ENCODE measurements at regions not wholly inside any gene's neighbourhood (a gene's known extent, or its start where the extent isn't known, plus 50 kb on each side); places are given as distances from the start of the nearest gene placed in this dataset.

- ATAC-seq (no peak), DNase-seq (ENCODE audit: extremely low read depth in 1 of 4, low spot score in 3 of 4) (no peak), FAIRE-seq (no peak)
- Histone ChIP-seq H3K9me3 (replicated peaks; ENCODE audit: control insufficient read depth, insufficient read depth, low read depth, low read length) (no peaks in the 10 kb centered on the region), H3K27ac (ENCODE audit: extremely low read depth, low read depth, low read length) (no peak overlapping the region), H4K20me1 (replicated peaks; ENCODE audit: control insufficient read depth, insufficient read depth, low read length) (no peaks in the 10 kb centered on the region), H3K9me1 (ENCODE audit: control insufficient read depth, insufficient read depth, low read length) (no peaks in the 10 kb centered on the region), H3K4me3 (no peak overlapping the region), H3K79me2 (ENCODE audit: control insufficient read depth, insufficient read depth, low read length) (no peaks in the 10 kb centered on the region), H3K36me3 (ENCODE audit: control insufficient read depth, insufficient read depth, low read length) (no peaks in the 10 kb centered on the region), H3K27me3 (ENCODE audit: control insufficient read depth in 2 of 2, insufficient read depth in 2 of 2, low read length in 2 of 2) (no peaks in the 10 kb centered on the region), H3K4me1 (replicated peaks in 1 of 2; ENCODE audit: control insufficient read depth in 2 of 2, insufficient read depth in 2 of 2, low read length in 2 of 2) (no peaks in the 10 kb centered on the region), H3K4me2 (ENCODE audit: insufficient read depth, low read length) (no peak overlapping the region), H2AFZ (ENCODE audit: low read depth, low read length) (no peak overlapping the region), H3K9ac (ENCODE audit: insufficient read depth in 1 of 2, low read depth in 2 of 2, low read length in 2 of 2) (no peak overlapping the region)
- intact Hi-C loops (cut with micrococcal nuclease) (no loop called here), in situ Hi-C loops (cut with MboI) (no loop called here)
- POLR2A ChIA-PET: no interaction called here
- 0% methylated on average over 2 of the region's 2 CpGs for WGBS (ENCODE audit: insufficient coverage, low coverage, missing lambda C conversion rate)
- TF ChIP-seq PHTF2 (CRISPR knock-in tag; IDR thresholded peaks at IDR 0.05): no peak
- TF ChIP-seq CTBP1 (IDR thresholded peaks at IDR 0.05; ENCODE audit: borderline replicate concordance): no peak
- TF ChIP-seq FOSL1 (tag; conservative IDR thresholded peaks at IDR 0.05): no peak
- no peak for TF ChIP-seq FOXK1 (CRISPR knock-in tag; IDR thresholded peaks at IDR 0.05; ENCODE audit: borderline replicate concordance)
- TF ChIP-seq ZNF707 (CRISPR knock-in tag; conservative IDR thresholded peaks at IDR 0.05): no peak
- TF ChIP-seq KLF6 (CRISPR knock-in tag; IDR thresholded peaks at IDR 0.05; ENCODE audit: borderline replicate concordance): no peak
- no peak for TF ChIP-seq HDAC3 (IDR thresholded peaks at IDR 0.05; ENCODE audit: borderline replicate concordance, partially characterized antibody)
- no peak for TF ChIP-seq ZNF57 (CRISPR knock-in tag; IDR thresholded peaks at IDR 0.05)
- no peak for TF ChIP-seq DMBX1 (CRISPR knock-in tag; IDR thresholded peaks at IDR 0.05; ENCODE audit: borderline replicate concordance)
- no peak for TF ChIP-seq ZFPM2 (CRISPR knock-in tag; IDR thresholded peaks at IDR 0.05)
- no peak for TF ChIP-seq ZBED1 (IDR thresholded peaks at IDR 0.05)
- no peak for TF ChIP-seq THAP12 (CRISPR knock-in tag; IDR thresholded peaks at IDR 0.05)
- TF ChIP-seq SLC30A9 (CRISPR knock-in tag; IDR thresholded peaks at IDR 0.05): no peak
- no peak for TF ChIP-seq HNRNPK (IDR thresholded peaks at IDR 0.05; ENCODE audit: low read depth, low read length, poor library complexity, severe bottlenecking)
- TF ChIP-seq ARID3A (IDR thresholded peaks at IDR 0.05; ENCODE audit: borderline replicate concordance, low read depth, low read length): no peak
- no peak for TF ChIP-seq TFE3 (CRISPR knock-in tag; IDR thresholded peaks at IDR 0.05)
- no peak for TF ChIP-seq XRCC3 (IDR thresholded peaks at IDR 0.05)
- TF ChIP-seq SRSF3 (IDR thresholded peaks at IDR 0.05; ENCODE audit: insufficient read depth, low read length): no peak
- CTCF ChIA-PET (ENCODE audit: low intra/inter-chr PET ratio): no interaction called here
- no TSS peak for BruUV-seq (replicated peaks)
These were observed 275.6 kb downstream of the PIK3C3 start for GRCh38 chr18:42230636-42231035.
